Neural cell (in vitro differentiated cells): ENCODE measurements at regions not wholly inside any gene's neighbourhood (a gene's known extent, or its start where the extent isn't known, plus 50 kb on each side); places are given as distances from the start of the nearest gene placed in this dataset.

Experiments
- H2AFZ ChIP-seq: fragments of 200-600, 300-800 bp; sonication (generic), shearing (Covaris generic); 2 replicates; pipeline ENCODE4 v1.6.0; 2014; ENCODE audit warnings: low read depth, mild to moderate bottlenecking, antibody characterized with exemption, low read length, moderate library complexity
- H3F3A ChIP-seq: fragments of 200-600 bp; shearing (Covaris generic); 2 replicates; pipeline ENCODE4 v1.6.1; 2016; ENCODE audit warnings: mild to moderate bottlenecking, moderate library complexity, mixed read lengths, antibody characterized with exemption, low read length; ENCODE audit not compliant: insufficient read depth, poor library complexity, severe bottlenecking
- H3K27ac ChIP-seq: fragments of 200-600, 300-800 bp; sonication (generic), shearing (Covaris generic); 2 replicates; pipeline ENCODE4 v1.5.1; 2014; ENCODE audit warnings: mild to moderate bottlenecking, low read length, moderate library complexity
- H3K27me3 ChIP-seq: fragments of 300-800, 200-600 bp; sonication (generic), shearing (Covaris generic); 2 replicates; pipeline ENCODE4 v1.6.0; 2014; ENCODE audit warnings: mild to moderate bottlenecking, low read depth, low read length, moderate library complexity; ENCODE audit not compliant: insufficient read depth
- H3K36me3 ChIP-seq: fragments of 300-800, 200-600 bp; sonication (generic), shearing (Covaris generic); 2 replicates; pipeline ENCODE4 v1.5.1; 2014; ENCODE audit warnings: mild to moderate bottlenecking, antibody characterized with exemption, low read length, moderate library complexity; ENCODE audit not compliant: insufficient read depth
- H3K4me2 ChIP-seq: fragments of 300-800, 200-600 bp; sonication (generic), shearing (Covaris generic); 2 replicates; pipeline ENCODE4 v1.6.0; 2014; ENCODE audit warnings: mild to moderate bottlenecking, low read length
- H3K4me3 ChIP-seq: fragments of 300-800, 200-600 bp; sonication (generic), shearing (Covaris generic); 2 replicates; pipeline ENCODE4 v1.5.1; 2014; ENCODE audit warnings: mild to moderate bottlenecking, low read length, moderate library complexity
- H3K79me2 ChIP-seq: fragments of 200-600 bp; shearing (Covaris generic); replicated peaks from 2 replicates; pipeline ENCODE4 v1.6.0; 2014; ENCODE audit warnings: mild to moderate bottlenecking, low read length, moderate library complexity; ENCODE audit not compliant: insufficient read depth
- H3K9ac ChIP-seq: fragments of 300-800, 200-600 bp; sonication (generic), shearing (Covaris generic); 2 replicates; pipeline ENCODE4 v1.6.1; 2016; ENCODE audit warnings: mild to moderate bottlenecking, low read length, mixed read lengths
- H3K9me2 ChIP-seq: fragments of 200-600 bp; shearing (Covaris generic); 2 replicates; pipeline ENCODE4 v1.6.1; 2016; ENCODE audit warnings: mild to moderate bottlenecking, low read length, mixed read lengths; ENCODE audit not compliant: insufficient read depth
- H3K9me3 ChIP-seq: fragments of 200-600, 300-800 bp; sonication (generic), shearing (Covaris generic); 2 replicates; pipeline ENCODE4 v1.6.1; 2016; ENCODE audit warnings: mild to moderate bottlenecking, mixed run types, low read length, moderate library complexity, mixed read lengths
- H4K20me1 ChIP-seq: fragments of 200-600 bp; shearing (Covaris generic); 2 replicates; pipeline ENCODE4 v1.6.1; 2016; ENCODE audit warnings: mild to moderate bottlenecking, mixed run types; ENCODE audit not compliant: insufficient read depth
- CTCF ChIP-seq: fragments of 450-650 bp; IDR thresholded peaks from 2 replicates; pipeline ENCODE4 v1.5.1; 2014; ENCODE audit warnings: antibody characterized with exemption, mild to moderate bottlenecking, moderate library complexity; ENCODE audit not compliant: poor library complexity, severe bottlenecking
- EP300 ChIP-seq: fragments of 450-650 bp; conservative IDR thresholded peaks from 2 replicates; pipeline ENCODE4 v1.6.1; 2014; ENCODE audit warnings: antibody characterized with exemption, mild to moderate bottlenecking, moderate library complexity; ENCODE audit not compliant: poor library complexity, severe bottlenecking
- EZH2 ChIP-seq: fragments of 200-600, 300-800 bp; shearing (Covaris generic), sonication (generic); IDR thresholded peaks from 2 replicates; pipeline ENCODE4 v1.6.1; 2014; ENCODE audit warnings: antibody characterized with exemption, low read length, borderline replicate concordance, mild to moderate bottlenecking; ENCODE audit not compliant: insufficient read depth, poor library complexity, severe bottlenecking
- MXI1 ChIP-seq: fragments of 450-650 bp; conservative IDR thresholded peaks from 2 replicates; pipeline ENCODE4 v1.6.1; 2014; ENCODE audit warnings: antibody characterized with exemption, mild to moderate bottlenecking; ENCODE audit not compliant: poor library complexity, severe bottlenecking
- POLR2AphosphoS5 ChIP-seq: IDR thresholded peaks from 2 replicates; pipeline ENCODE4 v1.6.1; 2012
- RAD21 ChIP-seq: fragments of 450-650 bp; conservative IDR thresholded peaks from 2 replicates; pipeline ENCODE4 v1.6.1; 2014; ENCODE audit warnings: antibody characterized with exemption, mild to moderate bottlenecking, moderate library complexity
- REST ChIP-seq: IDR thresholded peaks from 2 replicates; pipeline ENCODE4 v1.6.1; 2012; ENCODE audit warnings: borderline replicate concordance
- SMC3 ChIP-seq: fragments of 450-650 bp; conservative IDR thresholded peaks from 2 replicates; pipeline ENCODE4 v1.6.1; 2014; ENCODE audit warnings: antibody characterized with exemption, mild to moderate bottlenecking, moderate library complexity; ENCODE audit not compliant: poor library complexity
- TAF1 ChIP-seq: IDR thresholded peaks from 2 replicates; pipeline ENCODE4 v1.6.1; 2012; ENCODE audit warnings: low read depth

DNA sequence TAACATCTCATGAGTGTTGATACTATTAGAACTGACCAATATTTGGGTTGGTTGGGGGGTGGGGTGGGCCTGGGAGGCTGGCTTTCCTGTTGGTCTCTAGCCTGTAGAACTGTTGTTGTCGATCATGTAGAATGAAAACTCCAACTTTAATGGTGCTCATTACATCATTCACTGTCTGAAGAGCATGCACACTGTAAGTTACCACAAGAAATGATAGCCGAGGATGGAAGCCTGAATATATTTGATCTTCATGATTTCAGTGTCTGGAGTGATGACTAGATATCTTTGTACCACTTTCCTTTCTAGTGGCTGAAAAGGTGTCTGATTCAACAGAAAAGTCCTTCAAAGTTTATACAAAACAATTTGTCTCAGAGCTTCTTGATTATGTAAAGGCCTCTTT is 123.6 kb downstream of the XCL2 start:
- peaks cover 2% of the 10 kb centered on the region for H3F3A ChIP-seq
- H2AFZ ChIP-seq, result no peak overlapping the region
- no peaks in the 10 kb centered on the region for H3K79me2 ChIP-seq
- no peaks in the 10 kb centered on the region for H3K36me3 ChIP-seq
- H3K27me3 ChIP-seq, result no peaks in the 10 kb centered on the region
- no peaks in the 10 kb centered on the region for H4K20me1 ChIP-seq
- H3K9me3 ChIP-seq, result no peaks in the 10 kb centered on the region
- H3K4me3 ChIP-seq, result no peak overlapping the region
- H3K9ac ChIP-seq, result no peak overlapping the region
- TF ChIP-seq EP300 (no peak), TAF1 (no peak), EZH2 (no peak), RAD21 (no peak), CTCF (no peak), POLR2AphosphoS5 (no peak)
- H3K27ac ChIP-seq, result no peak overlapping the region
- H3K9me2 ChIP-seq, result no peaks in the 10 kb centered on the region
- H3K4me2 ChIP-seq, result no peak overlapping the region

GRCh38 chr1:168419736-168420135 is 124.1 kb downstream of the XCL2 start:
- Histone ChIP-seq H3K79me2 (no peaks in the 10 kb centered on the region), H3K4me3 (no peak overlapping the region), H3K9me2 (no peaks in the 10 kb centered on the region), H3F3A (peaks cover 2% of the 10 kb centered on the region), H3K9ac (no peak overlapping the region), H3K27ac (no peak overlapping the region), H2AFZ (no peak overlapping the region), H3K4me2 (no peak overlapping the region), H4K20me1 (no peaks in the 10 kb centered on the region), H3K36me3 (no peaks in the 10 kb centered on the region), H3K9me3 (no peaks in the 10 kb centered on the region), H3K27me3 (no peaks in the 10 kb centered on the region)
- TF ChIP-seq POLR2AphosphoS5 (no peak), REST (no peak), RAD21 (no peak), TAF1 (no peak), EP300 (no peak), CTCF (no peak), SMC3 (no peak), EZH2 (no peak), MXI1 (no peak)
